Jurkat, Clone E6-1 (cell line): ENCODE measurements at regions not wholly inside any gene's neighbourhood (a gene's known extent, or its start where the extent isn't known, plus 50 kb on each side); places are given as distances from the start of the nearest gene placed in this dataset.
"Not testable (repeated sequence)": the region's sequence is repeated elsewhere in the genome, so short reads cannot be mapped to it uniquely, and the experiment has no call there.

ENCODE experiments used
- DNase-seq: peaks from one replicate; pipeline ENCODE4 v3.0.0-alpha.2; 2011; ENCODE audit warnings: low read depth, low spot score
- H3K4me3 ChIP-seq: 2 replicates; pipeline ENCODE4 v1.5.1; 2011; ENCODE audit warnings: mild to moderate bottlenecking, low read length, control low read depth, moderate library complexity

- not testable (repeated sequence) for H3K4me3 ChIP-seq, DNase-seq
Observed at GRCh38 chr4:189658831-189659230, 281.8 kb upstream of the FRG1 start.

GRCh38 chr4:189659287-189659686 is 281.4 kb upstream of the FRG1 start:
- H3K4me3 ChIP-seq, result no peak overlapping the region
- no peak for DNase-seq

GRCh38 chr4:189660722-189661360 is 279.8 kb upstream of the FRG1 start:
- DNase-seq, result no peak
- no peak overlapping the region for H3K4me3 ChIP-seq

GRCh38 chr4:189664693-189665250 is 275.9 kb upstream of the FRG1 start:
- H3K4me3 ChIP-seq, result no peak overlapping the region

GRCh38 chr4:189665712-189666305 is 274.9 kb upstream of the FRG1 start:
- not testable (repeated sequence) for DNase-seq, H3K4me3 ChIP-seq

More at GRCh38 chr4:189664693-189665250, 275.9 kb upstream of the FRG1 start:
- DNase-seq, result no peak

- DNase-seq, H3K4me3 ChIP-seq: not testable (repeated sequence)
Observed at GRCh38 chr4:189667386-189667785, 273.3 kb upstream of the FRG1 start.

GRCh38 chr4:189697675-189698245 is 242.9 kb upstream of the FRG1 start:
- DNase-seq, H3K4me3 ChIP-seq: not testable (repeated sequence)

- DNase-seq, H3K4me3 ChIP-seq: not testable (repeated sequence)
Observed at GRCh38 chr4:189703000-189703399, 237.7 kb upstream of the FRG1 start.

- not testable (repeated sequence) for DNase-seq, H3K4me3 ChIP-seq
Observed at GRCh38 chr4:189706821-189707220, 233.9 kb upstream of the FRG1 start.

GRCh38 chr4:189707227-189707626 is 233.4 kb upstream of the FRG1 start:
- not testable (repeated sequence) for DNase-seq, H3K4me3 ChIP-seq

- DNase-seq, H3K4me3 ChIP-seq: not testable (repeated sequence)
Observed at GRCh38 chr4:189711956-189712355, 228.7 kb upstream of the FRG1 start.

GRCh38 chr4:189721016-189721993 is 219.4 kb upstream of the FRG1 start:
- DNase-seq, H3K4me3 ChIP-seq: not testable (repeated sequence)

- H3K4me3 ChIP-seq, DNase-seq: not testable (repeated sequence)
Observed at GRCh38 chr4:189722324-189723003, 218.2 kb upstream of the FRG1 start.

GRCh38 chr4:189727982-189728638 is 212.6 kb upstream of the FRG1 start:
- not testable (repeated sequence) for H3K4me3 ChIP-seq, DNase-seq

GRCh38 chr4:189731989-189732388 is 208.7 kb upstream of the FRG1 start:
- not testable (repeated sequence) for H3K4me3 ChIP-seq, DNase-seq

- H3K4me3 ChIP-seq, DNase-seq: not testable (repeated sequence)
Observed at GRCh38 chr4:189733507-189733906, 207.2 kb upstream of the FRG1 start.

GRCh38 chr4:189734648-189735267 is 205.9 kb upstream of the FRG1 start:
- not testable (repeated sequence) for H3K4me3 ChIP-seq, DNase-seq

- not testable (repeated sequence) for H3K4me3 ChIP-seq, DNase-seq
Observed at GRCh38 chr4:189736656-189737055, 204.0 kb upstream of the FRG1 start.
